ENCODE measurements at regions not wholly inside any gene's neighbourhood (a gene's known extent, or its start where the extent isn't known, plus 50 kb on each side); places are given as distances from the start of the nearest gene placed in this dataset.

- Histone ChIP-seq H3K4ac (replicated peaks; ENCODE audit: insufficient read length, low read depth, low read length) (no peak overlapping the region), H3K56ac (replicated peaks; ENCODE audit: insufficient read length, low read depth, low read length) (no peak overlapping the region), H2BK120ac (replicated peaks; ENCODE audit: low read depth, low read length) (no peak overlapping the region), H3K36me3 (ENCODE audit: control insufficient read depth in 2 of 4, insufficient read depth in 4 of 4, low read length in 3 of 4) (no peaks in the 10 kb centered on the region), H4K5ac (ENCODE audit: insufficient read length, low read depth, low read length) (no peak overlapping the region), H4K8ac (ENCODE audit: extremely low read depth, insufficient read depth, low read length) (no peak overlapping the region), H4K91ac (replicated peaks; ENCODE audit: insufficient read length, low read length) (no peak overlapping the region), H2BK12ac (ENCODE audit: low read depth, low read length) (no peak overlapping the region), H2AK5ac (ENCODE audit: low read depth, low read length) (no peak overlapping the region), H3K79me1 (ENCODE audit: low read depth, low read length) (no peaks in the 10 kb centered on the region), H3K4me1 (replicated peaks in 1 of 4; ENCODE audit: control insufficient read depth in 3 of 4, insufficient read depth in 4 of 4, low read length in 3 of 4) (no peaks in the 10 kb centered on the region), H3K18ac (ENCODE audit: extremely low read depth, low read length) (no peak overlapping the region), H3K14ac (ENCODE audit: insufficient read length) (no peak overlapping the region), H3K4me3 (ENCODE audit: extremely low read depth in 1 of 4, insufficient read depth in 2 of 4, low read depth in 3 of 4, low read length in 4 of 4) (no peak overlapping the region), H3K4me2 (ENCODE audit: insufficient read depth in 1 of 2, low read depth in 2 of 2, low read length in 2 of 2) (no peak overlapping the region), H2BK15ac (ENCODE audit: low read length) (no peak overlapping the region), H3K9me3 (ENCODE audit: insufficient read depth in 2 of 2, low read depth in 1 of 2, low read length in 1 of 2) (no peaks in the 10 kb centered on the region), H3K27me3 (replicated peaks in 1 of 4; ENCODE audit: control insufficient read depth in 3 of 4, extremely low read depth in 1 of 4, insufficient read depth in 3 of 4, low read length in 3 of 4) (no peaks in the 10 kb centered on the region), H2AFZ (ENCODE audit: low read length) (no peak overlapping the region), H3K9ac (replicated peaks in 1 of 4; ENCODE audit: extremely low read depth in 1 of 4, low read depth in 3 of 4, low read length in 3 of 4) (no peak overlapping the region), H4K20me1 (replicated peaks in 1 of 2; ENCODE audit: control insufficient read depth in 1 of 2, insufficient read depth in 2 of 2, low read length in 2 of 2) (no peaks in the 10 kb centered on the region), H3K79me2 (ENCODE audit: control insufficient read depth in 1 of 2, insufficient read depth in 2 of 2, low read length in 2 of 2) (no peaks in the 10 kb centered on the region), H2BK20ac (ENCODE audit: low read length) (no peak overlapping the region), H2BK5ac (ENCODE audit: low read depth, low read length) (no peak overlapping the region), H3K27ac (ENCODE audit: low read depth, low read length) (no peak overlapping the region), H3K23me2 (ENCODE audit: low read depth, low read length) (no peaks in the 10 kb centered on the region), H3K23ac (ENCODE audit: insufficient read length) (no peak overlapping the region)
- POLR2A ChIA-PET (ENCODE audit: partially characterized antibody) = no interaction called here
- WGBS, 2 experiments (ENCODE audit: extremely low coverage in 1 of 2, insufficient coverage in 1 of 2, insufficient read length in 1 of 2, insufficient replicate concordance in 2 of 2, low coverage in 1 of 2, low lambda C conversion rate in 2 of 2, missing lambda C conversion rate in 1 of 2) = 89% methylated on average over 2 of the region's 2 CpGs; no CpG with 5 or more reads in 1 of the 2 experiments
- no peak for TF ChIP-seq NANOG (IDR thresholded peaks at IDR 0.05; ENCODE audit: insufficient read depth, low read depth, low read length, poor library complexity, severe bottlenecking)
- no peak for TF ChIP-seq PHF8 (conservative IDR thresholded peaks at IDR 0.05; ENCODE audit: low read depth, low read length)
- no peak for TF ChIP-seq CREB1 (IDR thresholded peaks at IDR 0.05)
- TF ChIP-seq GABPA (IDR thresholded peaks at IDR 0.05; ENCODE audit: borderline replicate concordance, insufficient read depth, low read length) = no peak
- TF ChIP-seq CHD1 (IDR thresholded peaks at IDR 0.05; ENCODE audit: low read depth, low read length) = no peak
- TF ChIP-seq TAF7 (optimal IDR thresholded peaks at IDR 0.05; ENCODE audit: borderline replicate concordance, low read depth, low read length) = no peak
- no peak for TF ChIP-seq ATF2 (IDR thresholded peaks at IDR 0.05; ENCODE audit: low read length)
- TF ChIP-seq YY1 (IDR thresholded peaks at IDR 0.05; ENCODE audit: low read depth, low read length) = no peak
- no peak for TF ChIP-seq HDAC2 (IDR thresholded peaks at IDR 0.05; ENCODE audit: borderline replicate concordance in 1 of 2, low read depth in 2 of 2, low read length in 2 of 2)
- no peak for TF ChIP-seq RFX5 (IDR thresholded peaks at IDR 0.05; ENCODE audit: borderline replicate concordance, low read depth, low read length)
- TF ChIP-seq POU5F1 (IDR thresholded peaks at IDR 0.05; ENCODE audit: low read depth, low read length) = no peak
- CTCF ChIA-PET (ENCODE audit: partially characterized antibody) = interaction anchor here (1.3 kb wide), 1 partner anchor 63 kb away, joined by 3 read pairs; no protein-coding TSS in a partner anchor
- DNase-seq (ENCODE audit: low read depth in 1 of 2, low spot score in 2 of 2) (no peak), FAIRE-seq (no peak)
These were observed 743.6 kb downstream of the KCNJ3 start for GRCh38 chr2:155442088-155442487.

Data from H1 (cell line).